OCI-LY7 (cell line): ENCODE measurements at regions not wholly inside any gene's neighbourhood (a gene's known extent, or its start where the extent isn't known, plus 50 kb on each side); places are given as distances from the start of the nearest gene placed in this dataset.

Source experiments
- BruUV-seq: library from RNA; stranded (reverse); fragments of 400-500 nt; replicated peaks from 2 replicates; lab custom pipeline; 2021; lab: Mats Ljungman, UMichigan
- CTCF ChIA-PET: fragments of 300-600 bp; sonication (Branson Sonifier 250); formaldehyde crosslinking; loops from one replicate; lab custom pipeline; 2022; ENCODE audit warnings: antibody characterized with exemption; ENCODE audit not compliant: unreplicated experiment; lab: Charles Lee
- POLR2A ChIA-PET: fragments of 300-600 bp; sonication (Branson Sonifier 250); formaldehyde crosslinking; loops from one replicate; lab custom pipeline; 2022; ENCODE audit warnings: antibody characterized with exemption; lab: Charles Lee
- DNase-seq: peaks from one replicate; pipeline ENCODE4 v3.0.0-alpha.2; 2015; ENCODE audit warnings: low spot score
- H2AFZ ChIP-seq: fragments of 200-600 bp; sonication (generic), shearing (Covaris generic); 2 replicates; pipeline ENCODE4 v1.6.1; 2014; ENCODE audit warnings: mild to moderate bottlenecking, antibody characterized with exemption, low read length, moderate library complexity
- H3K27ac ChIP-seq: fragments of 200-600 bp; sonication (generic); 2 replicates; pipeline ENCODE4 v1.5.1; 2014; ENCODE audit warnings: mixed run types, low read depth, mild to moderate bottlenecking, moderate library complexity, low read length, inconsistent platforms; ENCODE audit not compliant: poor library complexity, severe bottlenecking
- H3K36me3 ChIP-seq: fragments of 200-600 bp; sonication (generic); 2 replicates; pipeline ENCODE4 v1.6.1; 2014; ENCODE audit warnings: mild to moderate bottlenecking, antibody characterized with exemption, low read length, moderate library complexity, mixed read lengths; ENCODE audit not compliant: insufficient read depth
- H3K4me1 ChIP-seq: fragments of 200-600 bp; sonication (generic); 2 replicates; pipeline ENCODE4 v1.5.1; 2014; ENCODE audit warnings: mild to moderate bottlenecking, low read length; ENCODE audit not compliant: insufficient read depth, poor library complexity, severe bottlenecking
- H3K4me2 ChIP-seq: fragments of 200-600 bp; sonication (generic); 2 replicates; pipeline ENCODE4 v1.6.1; 2014; ENCODE audit warnings: mild to moderate bottlenecking, low read length
- H3K4me3 ChIP-seq: fragments of 200-600 bp; sonication (generic); 2 replicates; pipeline ENCODE4 v1.5.1; 2014; ENCODE audit warnings: mild to moderate bottlenecking, low read depth, low read length; ENCODE audit not compliant: poor library complexity, severe bottlenecking
- H3K79me2 ChIP-seq: fragments of 200-600 bp; sonication (generic); 2 replicates; pipeline ENCODE4 v1.6.1; 2016; ENCODE audit warnings: low read depth, mild to moderate bottlenecking, low read length, moderate library complexity, mixed read lengths; ENCODE audit not compliant: insufficient read depth
- H3K9me2 ChIP-seq: fragments of 200-600 bp; sonication (generic); 2 replicates; pipeline ENCODE4 v1.6.1; 2016; ENCODE audit warnings: mild to moderate bottlenecking, low read length, mixed read lengths; ENCODE audit not compliant: insufficient read depth
- H3K9me3 ChIP-seq: fragments of 200-600 bp; sonication (generic); 2 replicates; pipeline ENCODE4 v1.6.1; 2014; ENCODE audit warnings: mild to moderate bottlenecking, mixed run types, low read length, mixed read lengths
- H4K20me1 ChIP-seq: fragments of 200-600 bp; sonication (generic); 2 replicates; pipeline ENCODE4 v1.6.1; 2014; ENCODE audit warnings: mild to moderate bottlenecking, antibody characterized with exemption, low read length, moderate library complexity, mixed read lengths; ENCODE audit not compliant: insufficient read depth
- EZH2phosphoT487 ChIP-seq: fragments of 200-600 bp; sonication (generic); IDR thresholded peaks from 2 replicates; pipeline ENCODE4 v1.6.1; 2018; ENCODE audit warnings: low read depth, borderline replicate concordance, mild to moderate bottlenecking, mixed run types, antibody characterized with exemption, low read length, moderate library complexity, mixed read lengths
- intact Hi-C: fragments of 100-400 bp; cut with micrococcal nuclease; formaldehyde crosslinking; loops from one replicate; pipeline ENCODE4 v1.10.0; 2022; ENCODE audit not compliant: unreplicated experiment
- TF ChIP-seq, protein P1 (sequence below): fragments of 200-600 bp; sonication (generic); conservative IDR thresholded peaks from 2 replicates; pipeline ENCODE4 v1.5.1; 2014; ENCODE audit warnings: mild to moderate bottlenecking, antibody characterized with exemption, low read length, moderate library complexity, mixed read lengths

DNA sequence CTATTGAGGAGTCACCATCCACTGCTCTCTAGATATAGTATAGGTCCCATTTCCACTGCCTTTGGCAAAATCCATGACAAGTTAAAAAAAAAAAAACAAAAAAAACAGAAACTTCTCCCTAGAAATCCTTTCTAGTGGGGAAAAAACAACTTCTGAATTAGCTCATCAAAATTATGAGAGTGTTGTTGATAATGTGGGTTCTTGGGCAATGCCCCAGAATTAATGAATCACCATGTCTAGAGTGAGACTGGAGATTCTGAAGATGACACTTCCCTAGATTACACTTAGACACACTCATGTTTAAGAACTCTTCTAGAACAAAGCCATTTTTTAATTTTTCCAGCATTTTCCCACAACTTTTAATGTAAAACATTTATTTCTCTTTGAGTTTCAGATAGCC, 728.0 kb upstream of the C9orf72 start:
- CTCF ChIA-PET: no interaction called here
- Histone ChIP-seq H3K27ac (no peak overlapping the region), H3K79me2 (no peaks in the 10 kb centered on the region), H3K9me3 (no peaks in the 10 kb centered on the region), H3K4me3 (no peak overlapping the region), H3K4me2 (no peak overlapping the region), H3K36me3 (no peaks in the 10 kb centered on the region), H4K20me1 (no peaks in the 10 kb centered on the region), H3K9me2 (no peaks in the 10 kb centered on the region), H2AFZ (no peak overlapping the region), H3K4me1 (no peaks in the 10 kb centered on the region)
- intact Hi-C loops: no loop called here
- DNase-seq: no peak
- TF ChIP-seq, protein P1, sequence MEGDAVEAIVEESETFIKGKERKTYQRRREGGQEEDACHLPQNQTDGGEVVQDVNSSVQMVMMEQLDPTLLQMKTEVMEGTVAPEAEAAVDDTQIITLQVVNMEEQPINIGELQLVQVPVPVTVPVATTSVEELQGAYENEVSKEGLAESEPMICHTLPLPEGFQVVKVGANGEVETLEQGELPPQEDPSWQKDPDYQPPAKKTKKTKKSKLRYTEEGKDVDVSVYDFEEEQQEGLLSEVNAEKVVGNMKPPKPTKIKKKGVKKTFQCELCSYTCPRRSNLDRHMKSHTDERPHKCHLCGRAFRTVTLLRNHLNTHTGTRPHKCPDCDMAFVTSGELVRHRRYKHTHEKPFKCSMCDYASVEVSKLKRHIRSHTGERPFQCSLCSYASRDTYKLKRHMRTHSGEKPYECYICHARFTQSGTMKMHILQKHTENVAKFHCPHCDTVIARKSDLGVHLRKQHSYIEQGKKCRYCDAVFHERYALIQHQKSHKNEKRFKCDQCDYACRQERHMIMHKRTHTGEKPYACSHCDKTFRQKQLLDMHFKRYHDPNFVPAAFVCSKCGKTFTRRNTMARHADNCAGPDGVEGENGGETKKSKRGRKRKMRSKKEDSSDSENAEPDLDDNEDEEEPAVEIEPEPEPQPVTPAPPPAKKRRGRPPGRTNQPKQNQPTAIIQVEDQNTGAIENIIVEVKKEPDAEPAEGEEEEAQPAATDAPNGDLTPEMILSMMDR: no peak
- TF ChIP-seq EZH2phosphoT487: no peak
- BruUV-seq: no TSS peak
- POLR2A ChIA-PET: no interaction called here

DNA sequence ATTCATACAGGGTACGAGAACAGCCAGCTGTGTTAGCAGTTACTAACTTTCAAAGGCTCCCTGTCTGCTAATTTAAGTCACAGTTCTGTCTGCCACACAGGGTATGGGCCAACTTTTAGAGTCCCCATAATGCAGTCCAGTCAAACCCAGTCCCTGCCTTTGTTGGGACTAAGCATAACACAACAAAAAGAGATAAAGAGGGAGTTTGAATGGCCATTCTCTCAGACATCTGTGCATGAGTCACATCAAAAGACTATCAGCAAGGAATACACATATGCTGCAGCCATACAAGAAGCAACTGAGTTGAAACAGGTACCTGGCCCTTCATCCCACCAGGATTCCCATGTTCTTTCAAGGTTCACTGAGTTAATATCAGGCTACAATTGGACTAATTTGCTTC, 744.5 kb upstream of the C9orf72 start:
- no peak overlapping the region for H3K27ac ChIP-seq
- H3K4me1 ChIP-seq: no peaks in the 10 kb centered on the region
- H2AFZ ChIP-seq: no peak overlapping the region
- no peaks in the 10 kb centered on the region for H4K20me1 ChIP-seq
- H3K36me3 ChIP-seq: no peaks in the 10 kb centered on the region
- no peak for DNase-seq
- no TSS peak for BruUV-seq
- H3K4me3 ChIP-seq: no peak overlapping the region
- no peaks in the 10 kb centered on the region for H3K9me2 ChIP-seq
- intact Hi-C loops: no loop called here
- H3K9me3 ChIP-seq: no peaks in the 10 kb centered on the region
- H3K4me2 ChIP-seq: no peak overlapping the region
- ChIA-PET POLR2A (no interaction called here), CTCF (no interaction called here)
- TF ChIP-seq EZH2phosphoT487: no peak
- TF ChIP-seq, protein P1: no peak
- no peaks in the 10 kb centered on the region for H3K79me2 ChIP-seq

DNA sequence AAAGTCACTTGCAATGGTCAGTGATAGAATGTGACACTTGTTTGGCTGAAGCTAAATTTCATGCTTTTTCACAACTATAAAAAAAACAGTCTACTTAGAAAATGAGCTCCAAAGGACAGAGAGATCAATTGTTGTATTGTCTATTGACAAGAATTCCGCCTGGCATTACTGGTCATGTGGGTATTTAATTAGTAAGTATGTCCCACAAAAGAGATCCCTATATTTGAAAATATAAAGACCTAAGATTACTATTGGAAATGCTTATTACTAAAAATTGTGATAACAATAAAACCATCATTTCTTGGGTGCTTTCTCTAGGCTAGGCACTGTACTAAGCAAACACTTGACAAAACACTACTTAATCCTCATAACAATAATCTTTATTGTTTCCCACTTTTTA, 745.2 kb upstream of the C9orf72 start:
- no peaks in the 10 kb centered on the region for H3K79me2 ChIP-seq
- no peaks in the 10 kb centered on the region for H3K9me2 ChIP-seq
- POLR2A ChIA-PET: interaction anchor here (0.5 kb wide), 1 partner anchor 15 kb away, joined by 4 read pairs; no protein-coding TSS in a partner anchor
- no peak overlapping the region for H3K4me2 ChIP-seq
- H3K36me3 ChIP-seq: no peaks in the 10 kb centered on the region
- H2AFZ ChIP-seq: no peak overlapping the region
- no peaks in the 10 kb centered on the region for H4K20me1 ChIP-seq
- CTCF ChIA-PET: no interaction called here
- H3K9me3 ChIP-seq: no peaks in the 10 kb centered on the region
- BruUV-seq: no TSS peak
- TF ChIP-seq, protein P1: no peak
- TF ChIP-seq EZH2phosphoT487: no peak
- intact Hi-C loops: no loop called here
- no peak for DNase-seq
- H3K4me1 ChIP-seq: no peaks in the 10 kb centered on the region
- H3K27ac ChIP-seq: no peak overlapping the region
- no peak overlapping the region for H3K4me3 ChIP-seq
